Mammary epithelial cell (primary cell): ENCODE measurements at regions not wholly inside any gene's neighbourhood (a gene's known extent, or its start where the extent isn't known, plus 50 kb on each side); places are given as distances from the start of the nearest gene placed in this dataset.

Experiments
- EZH2 ChIP-seq: IDR thresholded peaks from 2 replicates; pipeline ENCODE4 v1.6.1; 2012; ENCODE audit warnings: low read length, inconsistent platforms, borderline replicate concordance
- TF ChIP-seq, protein P1 (sequence below), 2 donors: IDR thresholded peaks in 1 of 2; conservative IDR thresholded peaks in 1 of 2; 2 replicates each; pipeline ENCODE4 v1.5.1; 2011 to 2012; ENCODE audit warnings: inconsistent platforms in 2 of 2, low read length in 2 of 2, mild to moderate bottlenecking in 2 of 2, control low read depth in 1 of 2, low read depth in 1 of 2; ENCODE audit not compliant: insufficient read depth in 1 of 2; ENCODE audit errors: extremely low read depth in 1 of 2

- TF ChIP-seq, protein P1, sequence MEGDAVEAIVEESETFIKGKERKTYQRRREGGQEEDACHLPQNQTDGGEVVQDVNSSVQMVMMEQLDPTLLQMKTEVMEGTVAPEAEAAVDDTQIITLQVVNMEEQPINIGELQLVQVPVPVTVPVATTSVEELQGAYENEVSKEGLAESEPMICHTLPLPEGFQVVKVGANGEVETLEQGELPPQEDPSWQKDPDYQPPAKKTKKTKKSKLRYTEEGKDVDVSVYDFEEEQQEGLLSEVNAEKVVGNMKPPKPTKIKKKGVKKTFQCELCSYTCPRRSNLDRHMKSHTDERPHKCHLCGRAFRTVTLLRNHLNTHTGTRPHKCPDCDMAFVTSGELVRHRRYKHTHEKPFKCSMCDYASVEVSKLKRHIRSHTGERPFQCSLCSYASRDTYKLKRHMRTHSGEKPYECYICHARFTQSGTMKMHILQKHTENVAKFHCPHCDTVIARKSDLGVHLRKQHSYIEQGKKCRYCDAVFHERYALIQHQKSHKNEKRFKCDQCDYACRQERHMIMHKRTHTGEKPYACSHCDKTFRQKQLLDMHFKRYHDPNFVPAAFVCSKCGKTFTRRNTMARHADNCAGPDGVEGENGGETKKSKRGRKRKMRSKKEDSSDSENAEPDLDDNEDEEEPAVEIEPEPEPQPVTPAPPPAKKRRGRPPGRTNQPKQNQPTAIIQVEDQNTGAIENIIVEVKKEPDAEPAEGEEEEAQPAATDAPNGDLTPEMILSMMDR (conservative IDR thresholded peaks at IDR 0.05 in 1 of 2, IDR thresholded peaks at IDR 0.05 in 1 of 2; ENCODE audit: extremely low read depth in 1 of 2, insufficient read depth in 1 of 2, low read depth in 1 of 2, low read length in 2 of 2) = no peak
- no peak for TF ChIP-seq EZH2
Observed at GRCh38 chr2:37795938-37796337, 124.5 kb upstream of the CDC42EP3 start.
